ENCODE measurements at regions not wholly inside any gene's neighbourhood (a gene's known extent, or its start where the extent isn't known, plus 50 kb on each side); places are given as distances from the start of the nearest gene placed in this dataset.

DNA sequence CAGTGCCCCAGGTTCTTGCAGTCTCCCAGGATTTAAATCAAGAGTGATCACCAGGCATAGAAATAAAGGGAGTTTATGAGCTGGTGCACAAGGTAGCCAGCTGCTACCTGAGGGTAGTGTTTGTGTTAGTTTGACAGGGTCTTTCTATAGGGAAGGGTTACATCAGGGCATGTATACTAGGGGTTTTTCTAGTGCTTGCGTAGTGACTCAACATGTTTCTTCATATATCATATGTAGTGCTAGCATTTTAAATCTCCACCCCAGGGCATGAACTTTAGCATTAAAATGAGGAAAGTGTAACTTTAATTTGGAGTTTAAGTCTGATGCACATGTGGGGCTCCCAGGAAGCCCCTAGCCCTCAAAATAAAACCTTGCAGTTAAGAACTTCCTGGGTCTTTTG, 86.5 kb upstream of the TNR start:
- Histone ChIP-seq H3K27me3 (no peaks in the 10 kb centered on the region), H3K9me3 (no peaks in the 10 kb centered on the region), H3K27ac (no peak overlapping the region), H3K36me3 (no peaks in the 10 kb centered on the region), H3K4me3 (no peak overlapping the region), H3K4me1 (no peaks in the 10 kb centered on the region)
- TF ChIP-seq POLR2A (IDR thresholded peaks at IDR 0.05), result no peak
- TF ChIP-seq, protein P1, sequence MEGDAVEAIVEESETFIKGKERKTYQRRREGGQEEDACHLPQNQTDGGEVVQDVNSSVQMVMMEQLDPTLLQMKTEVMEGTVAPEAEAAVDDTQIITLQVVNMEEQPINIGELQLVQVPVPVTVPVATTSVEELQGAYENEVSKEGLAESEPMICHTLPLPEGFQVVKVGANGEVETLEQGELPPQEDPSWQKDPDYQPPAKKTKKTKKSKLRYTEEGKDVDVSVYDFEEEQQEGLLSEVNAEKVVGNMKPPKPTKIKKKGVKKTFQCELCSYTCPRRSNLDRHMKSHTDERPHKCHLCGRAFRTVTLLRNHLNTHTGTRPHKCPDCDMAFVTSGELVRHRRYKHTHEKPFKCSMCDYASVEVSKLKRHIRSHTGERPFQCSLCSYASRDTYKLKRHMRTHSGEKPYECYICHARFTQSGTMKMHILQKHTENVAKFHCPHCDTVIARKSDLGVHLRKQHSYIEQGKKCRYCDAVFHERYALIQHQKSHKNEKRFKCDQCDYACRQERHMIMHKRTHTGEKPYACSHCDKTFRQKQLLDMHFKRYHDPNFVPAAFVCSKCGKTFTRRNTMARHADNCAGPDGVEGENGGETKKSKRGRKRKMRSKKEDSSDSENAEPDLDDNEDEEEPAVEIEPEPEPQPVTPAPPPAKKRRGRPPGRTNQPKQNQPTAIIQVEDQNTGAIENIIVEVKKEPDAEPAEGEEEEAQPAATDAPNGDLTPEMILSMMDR (IDR thresholded peaks at IDR 0.05), result no peak
- no peak for DNase-seq

DNA sequence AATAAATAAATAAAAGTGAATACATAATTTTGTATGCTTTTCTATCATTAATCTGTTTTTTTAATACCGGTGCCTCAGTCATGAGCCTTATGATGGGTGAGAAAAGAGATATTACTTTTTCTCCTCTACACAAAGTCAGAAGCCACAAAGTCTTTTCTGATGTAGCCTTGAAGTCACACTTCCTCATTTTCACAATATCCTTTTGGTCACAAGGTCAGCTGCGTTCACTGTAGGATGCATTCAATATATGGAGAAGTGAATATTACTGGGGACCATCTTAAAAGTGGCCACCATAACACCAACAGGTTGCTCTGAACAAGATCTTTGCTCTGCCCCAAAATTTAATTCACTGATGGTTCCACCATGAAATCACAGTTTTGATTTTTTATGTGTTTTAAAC, 83.3 kb upstream of the TNR start:
- H3K36me3 ChIP-seq, result no peaks in the 10 kb centered on the region
- DNase-seq, result no peak
- TF ChIP-seq, protein P1 (IDR thresholded peaks at IDR 0.05), result no peak
- no peaks in the 10 kb centered on the region for H3K9me3 ChIP-seq
- no peaks in the 10 kb centered on the region for H3K4me1 ChIP-seq
- H3K4me3 ChIP-seq, result no peak overlapping the region
- H3K27ac ChIP-seq, result no peak overlapping the region
- H3K27me3 ChIP-seq, result no peaks in the 10 kb centered on the region

GRCh38 chr1:175824079-175824478, 80.7 kb upstream of the TNR start:
- no peaks in the 10 kb centered on the region for H3K36me3 ChIP-seq
- TF ChIP-seq, protein P1 (IDR thresholded peaks at IDR 0.05), result no peak
- no peak for TF ChIP-seq POLR2A (IDR thresholded peaks at IDR 0.05)
- H3K27ac ChIP-seq, result no peak overlapping the region
- H3K27me3 ChIP-seq, result no peaks in the 10 kb centered on the region
- H3K4me1 ChIP-seq, result no peaks in the 10 kb centered on the region
- H3K9me3 ChIP-seq, result no peaks in the 10 kb centered on the region
- DNase-seq, result no peak
- H3K4me3 ChIP-seq, result no peak overlapping the region

DNA sequence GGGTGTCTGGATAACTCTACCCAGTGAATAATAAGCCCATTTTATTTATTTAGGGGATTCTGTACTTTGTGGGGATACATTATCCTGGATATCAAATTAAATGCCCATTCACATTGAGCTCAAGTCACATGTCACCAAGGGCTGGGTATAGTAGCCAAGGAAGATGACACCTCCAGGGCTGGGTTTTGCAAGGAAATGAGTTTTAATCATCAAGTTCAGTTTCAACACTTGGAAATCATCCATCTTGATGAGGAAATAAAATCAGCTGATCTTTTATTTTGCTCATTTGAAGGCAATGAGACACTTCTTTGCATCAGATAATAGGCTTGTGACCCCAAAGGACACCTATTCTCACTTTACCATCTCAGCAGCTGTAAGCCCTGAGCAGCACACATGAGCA, 80.0 kb upstream of the TNR start:
- H3K27me3 ChIP-seq, result no peaks in the 10 kb centered on the region
- H3K27ac ChIP-seq, result no peak overlapping the region
- H3K36me3 ChIP-seq, result no peaks in the 10 kb centered on the region
- H3K9me3 ChIP-seq, result no peaks in the 10 kb centered on the region
- no peak overlapping the region for H3K4me3 ChIP-seq
- no peak for TF ChIP-seq POLR2A (IDR thresholded peaks at IDR 0.05)
- TF ChIP-seq, protein P1 (IDR thresholded peaks at IDR 0.05), result no peak
- no peak for DNase-seq
- H3K4me1 ChIP-seq, result no peaks in the 10 kb centered on the region

- Histone ChIP-seq H3K9me3 (no peaks in the 10 kb centered on the region), H3K36me3 (no peaks in the 10 kb centered on the region), H3K4me3 (no peak overlapping the region), H3K27me3 (no peaks in the 10 kb centered on the region), H3K4me1 (no peaks in the 10 kb centered on the region), H3K27ac (no peak overlapping the region)
- TF ChIP-seq POLR2A (IDR thresholded peaks at IDR 0.05), result no peak
- TF ChIP-seq, protein P1 (IDR thresholded peaks at IDR 0.05), result no peak
- DNase-seq, result no peak
Measured at GRCh38 chr1:175822580-175822979, 79.2 kb upstream of the TNR start.

GRCh38 chr1:175820456-175821025, 77.1 kb upstream of the TNR start:
- TF ChIP-seq, protein P1 (IDR thresholded peaks at IDR 0.05), result no peak
- no peak for TF ChIP-seq POLR2A (IDR thresholded peaks at IDR 0.05)
- no peaks in the 10 kb centered on the region for H3K9me3 ChIP-seq
- no peaks in the 10 kb centered on the region for H3K36me3 ChIP-seq
- no peaks in the 10 kb centered on the region for H3K27me3 ChIP-seq
- no peak overlapping the region for H3K27ac ChIP-seq
- DNase-seq, result no peak
- H3K4me3 ChIP-seq, result no peak overlapping the region
- H3K4me1 ChIP-seq, result no peaks in the 10 kb centered on the region
